Activated gamma-delta T cell (primary cell): ENCODE measurements at regions not wholly inside any gene's neighbourhood (a gene's known extent, or its start where the extent isn't known, plus 50 kb on each side); places are given as distances from the start of the nearest gene placed in this dataset.

ENCODE experiments used
- DNase-seq: peaks from one replicate; lab custom pipeline; 2025; lab: John Stamatoyannopoulos, UW

GRCh38 chr7:9981742-9982349, 991.8 kb upstream of the PHF14 start:
- no peak for DNase-seq

- DNase-seq, result no peak
Measured at GRCh38 chr7:9983048-9983447, 990.6 kb upstream of the PHF14 start.

DNA sequence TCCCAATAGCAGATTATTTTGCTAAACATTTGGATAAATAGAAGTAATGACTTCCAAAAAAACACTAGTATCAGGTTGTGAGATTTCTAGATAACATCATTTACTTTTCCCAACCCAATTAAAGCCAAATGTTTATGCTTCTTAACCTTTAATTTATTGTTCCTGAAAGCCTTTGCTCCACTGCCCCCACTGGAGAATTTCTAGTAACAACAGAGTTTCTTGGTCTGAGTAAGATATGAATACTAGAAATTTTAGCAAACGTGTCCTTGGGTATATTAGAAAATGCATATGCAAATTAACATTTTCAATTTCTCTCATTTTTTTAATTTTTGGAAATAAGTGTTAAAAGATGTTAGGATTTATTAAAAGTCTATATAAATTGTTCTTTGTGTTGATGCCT, 958.0 kb upstream of the PHF14 start:
- DNase-seq, result no peak

GRCh38 chr7:10022480-10022879, 951.2 kb upstream of the PHF14 start:
- no peak for DNase-seq

GRCh38 chr7:10022957-10023356, 950.7 kb upstream of the PHF14 start:
- no peak for DNase-seq

DNA sequence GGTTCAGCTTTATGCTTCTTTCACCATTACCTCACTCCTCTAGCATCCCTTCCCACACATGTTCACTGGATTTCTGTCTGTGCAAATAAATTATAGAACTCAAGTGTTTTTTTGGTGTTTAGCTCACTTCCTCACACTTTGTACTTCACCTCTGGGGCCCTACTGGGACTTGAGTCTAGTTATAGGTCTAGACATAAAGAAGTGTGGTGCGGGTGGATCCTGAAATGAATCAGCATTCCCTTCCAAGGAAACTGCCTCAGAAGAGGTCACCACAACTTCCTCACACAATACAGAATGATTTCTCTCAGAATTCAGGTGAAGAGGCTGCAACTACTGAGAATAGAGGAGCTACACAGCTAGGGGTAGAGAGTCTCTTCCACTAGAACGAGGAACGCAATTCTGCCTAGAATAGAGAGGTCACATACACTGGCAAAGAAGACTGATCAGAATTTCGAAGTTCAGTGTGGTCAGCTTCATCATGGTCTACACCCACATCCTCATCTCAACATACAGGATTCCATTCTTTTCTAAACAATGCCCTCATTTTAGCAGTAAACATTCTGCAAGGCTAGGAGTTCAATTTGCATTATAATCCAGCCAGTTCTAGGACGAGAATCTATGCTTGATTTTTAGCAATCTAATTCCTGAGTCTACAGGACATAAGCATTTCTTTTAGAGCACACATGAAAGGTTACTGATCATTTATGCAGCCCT, 938.7 kb upstream of the PHF14 start:
- DNase-seq, result no peak

- DNase-seq, result no peak
Measured at GRCh38 chr7:10036693-10037092, 937.0 kb upstream of the PHF14 start.

GRCh38 chr7:10038351-10038750, 935.3 kb upstream of the PHF14 start:
- DNase-seq, result no peak

- no peak for DNase-seq
Measured at GRCh38 chr7:10040674-10041073, 933.0 kb upstream of the PHF14 start.

DNA sequence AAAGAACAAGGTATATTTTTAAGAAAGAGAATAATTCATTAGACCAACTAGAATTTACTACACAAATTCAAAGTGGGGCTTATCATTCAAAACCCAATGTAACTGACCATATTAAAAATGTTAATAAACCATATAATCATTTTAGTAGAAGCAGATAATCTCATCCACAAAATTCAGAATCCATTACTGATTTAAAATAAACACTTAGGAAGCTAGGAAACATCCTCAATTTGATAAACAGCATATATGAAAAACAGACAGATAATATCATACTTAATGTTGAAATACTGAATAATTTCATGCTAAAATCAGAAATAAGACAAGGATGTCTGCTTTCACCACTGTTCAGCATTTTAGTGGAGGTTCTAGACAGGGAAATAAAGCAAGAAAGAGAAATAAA, 902.8 kb upstream of the PHF14 start:
- no peak for DNase-seq

- DNase-seq, result no peak
Measured at GRCh38 chr7:10075866-10076265, 897.8 kb upstream of the PHF14 start.

- DNase-seq, result no peak
Measured at GRCh38 chr7:10076660-10077300, 896.9 kb upstream of the PHF14 start.

GRCh38 chr7:10079572-10079971, 894.1 kb upstream of the PHF14 start:
- DNase-seq, result no peak

- no peak for DNase-seq
Measured at GRCh38 chr7:10082896-10083295, 890.8 kb upstream of the PHF14 start.

DNA sequence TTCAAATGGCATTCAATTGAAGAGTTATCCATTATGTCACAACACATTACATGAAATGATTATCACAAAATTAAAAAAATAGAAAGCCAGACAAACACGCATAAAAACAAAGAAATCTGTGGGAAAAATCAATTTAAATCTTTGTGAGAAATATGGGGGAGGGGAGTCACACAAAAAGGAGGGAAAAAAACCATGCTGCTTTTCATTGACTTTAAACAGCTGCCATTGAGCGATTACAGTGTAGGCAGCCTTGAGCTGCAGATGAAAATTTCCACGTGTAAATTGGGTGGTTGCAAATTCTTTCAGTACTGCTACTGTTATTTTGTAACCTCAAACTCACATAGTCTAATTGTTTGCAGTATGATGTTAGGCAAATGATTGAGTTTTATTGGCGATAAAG, 889.9 kb upstream of the PHF14 start:
- no peak for DNase-seq

DNA sequence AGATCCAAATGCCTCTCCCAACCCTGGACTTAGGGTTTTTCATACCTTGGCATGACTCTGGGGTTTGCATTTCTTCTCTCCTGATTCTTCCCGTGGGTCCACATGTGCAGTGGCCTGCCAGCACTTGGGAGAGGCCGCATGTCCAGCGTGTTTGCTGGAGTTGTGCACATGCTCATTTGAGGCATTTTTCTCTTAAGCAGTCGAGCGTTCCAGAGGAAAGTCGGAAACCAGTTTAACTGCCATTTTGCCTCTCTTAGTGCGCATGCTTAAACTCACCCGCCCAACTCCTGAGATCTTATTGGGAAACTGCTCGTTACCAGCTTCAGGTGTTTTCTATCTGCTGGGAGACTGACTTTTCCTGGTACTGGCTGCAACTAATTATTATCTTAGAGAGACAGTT, 888.4 kb upstream of the PHF14 start:
- DNase-seq, result no peak

- DNase-seq, result no peak
Measured at GRCh38 chr7:10100572-10100971, 873.1 kb upstream of the PHF14 start.

DNA sequence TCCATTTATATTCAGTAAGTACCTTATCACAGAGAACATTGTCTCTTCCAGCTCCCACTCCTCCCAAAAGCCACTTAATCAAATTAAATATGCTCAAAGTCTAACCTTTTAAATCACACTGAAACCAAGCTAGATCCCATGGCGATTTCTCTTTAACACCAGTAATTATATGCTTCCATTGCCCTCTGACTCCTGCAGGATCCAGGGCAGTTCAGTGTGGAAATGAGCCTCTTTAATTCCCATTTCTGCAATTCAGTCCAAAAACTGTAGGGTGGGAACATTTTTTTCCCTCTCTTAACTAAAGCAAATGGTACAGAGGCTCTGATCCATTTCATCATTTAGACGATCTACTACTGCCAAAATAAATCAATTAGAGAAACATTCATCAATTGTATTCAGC, 872.3 kb upstream of the PHF14 start:
- no peak for DNase-seq

GRCh38 chr7:10104292-10104691, 869.4 kb upstream of the PHF14 start:
- no peak for DNase-seq

DNA sequence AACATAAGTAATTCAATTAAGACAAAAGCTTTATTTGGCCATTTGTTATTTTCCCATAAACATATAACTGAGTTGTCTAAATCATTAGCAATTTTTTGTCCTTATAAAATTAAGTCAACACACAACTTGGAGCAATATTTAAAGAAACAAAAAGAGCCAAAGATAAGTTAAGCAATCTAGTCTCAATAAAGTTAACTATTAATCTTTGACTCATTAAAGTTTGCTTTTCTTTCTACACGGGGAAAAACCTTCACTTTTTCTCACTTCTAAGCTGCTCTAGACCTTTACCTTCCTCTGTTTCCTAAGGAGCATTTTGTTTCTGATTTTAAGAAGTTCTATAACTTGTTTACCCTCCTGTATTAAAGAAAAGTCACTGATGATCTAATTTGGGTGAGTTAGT, 867.1 kb upstream of the PHF14 start:
- no peak for DNase-seq

DNA sequence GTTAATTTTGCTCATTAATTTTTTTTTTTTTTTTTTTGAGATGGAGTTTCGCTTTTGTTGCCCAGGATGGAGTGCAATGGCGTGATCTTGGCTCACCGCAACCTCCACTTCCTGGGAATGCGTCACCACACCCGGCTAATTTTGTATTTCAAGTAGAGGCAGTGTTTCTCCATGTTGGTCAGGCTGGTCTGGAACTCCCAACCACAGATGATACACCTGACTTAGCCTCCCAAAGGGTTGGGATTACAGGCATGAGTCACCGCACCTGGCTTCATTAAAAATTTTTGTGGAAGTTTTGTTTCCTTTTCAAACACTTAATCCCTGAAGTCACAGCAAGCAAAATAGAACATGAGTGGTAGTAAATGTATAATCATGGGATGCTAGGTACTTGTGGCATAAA, 857.2 kb upstream of the PHF14 start:
- no peak for DNase-seq

- no peak for DNase-seq
Measured at GRCh38 chr7:10117815-10118214, 855.9 kb upstream of the PHF14 start.

DNA sequence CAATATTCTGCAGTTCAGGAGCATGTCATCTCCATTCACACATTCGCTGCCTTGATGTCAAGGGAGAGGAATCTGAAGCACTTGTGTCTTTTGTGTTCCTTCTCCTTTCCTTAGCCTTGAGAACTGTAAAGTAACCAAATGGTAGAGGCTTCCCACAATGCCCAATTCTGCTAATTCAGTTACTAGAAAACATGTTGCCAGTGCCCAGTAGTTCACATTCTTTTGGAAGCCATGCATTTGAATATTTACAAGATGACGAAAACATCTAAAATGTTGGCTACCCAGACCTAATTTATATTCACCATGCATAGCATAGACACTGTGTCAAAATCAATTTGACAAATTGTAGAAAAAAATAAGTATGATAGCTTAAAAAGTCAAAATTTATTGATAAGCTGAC, 852.7 kb upstream of the PHF14 start:
- DNase-seq, result no peak

- DNase-seq, result no peak
Measured at GRCh38 chr7:10121631-10122030, 852.0 kb upstream of the PHF14 start.
